ENCODE measurements at regions not wholly inside any gene's neighbourhood (a gene's known extent, or its start where the extent isn't known, plus 50 kb on each side); places are given as distances from the start of the nearest gene placed in this dataset.

DNA sequence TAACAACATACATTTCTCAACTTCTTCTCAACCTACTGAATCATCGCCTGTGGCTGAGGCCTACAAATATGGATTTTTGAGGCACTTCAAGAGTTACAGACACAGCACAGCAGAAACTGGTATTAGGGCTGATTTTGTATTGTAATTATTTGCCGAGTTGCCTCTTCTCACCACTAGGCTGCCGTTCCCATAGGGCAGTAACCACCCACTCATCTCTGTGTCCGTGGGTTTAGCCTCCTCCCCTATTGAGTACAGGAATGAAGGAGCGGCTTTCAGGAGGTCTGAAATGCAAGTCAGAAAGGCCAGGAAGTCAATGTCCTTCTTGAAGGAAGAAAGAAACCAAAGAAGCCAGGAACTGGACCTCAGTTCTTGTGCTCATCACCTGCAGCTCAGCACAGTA, 220.8 kb downstream of the MTHFS start:
- DNase-seq, result no peak

DNA sequence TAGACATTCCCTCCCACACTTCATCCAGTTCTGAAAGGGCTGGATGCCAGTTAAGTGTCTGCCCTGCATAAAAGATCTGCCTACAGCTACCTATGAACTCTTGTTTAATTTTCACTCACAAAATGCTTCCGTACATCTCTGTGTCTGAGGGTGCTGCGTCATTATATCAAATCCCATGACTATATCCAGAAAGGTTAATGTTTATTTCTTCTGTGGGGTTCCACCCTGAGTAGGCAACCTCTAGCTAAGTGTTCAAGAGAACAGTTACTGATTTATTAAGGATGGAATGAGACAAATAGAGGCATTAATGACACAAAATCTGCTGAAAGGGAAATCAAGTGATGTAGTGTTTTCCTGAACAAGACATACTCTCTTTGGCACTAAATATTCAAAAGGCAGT, 220.2 kb downstream of the MTHFS start:
- no peak for DNase-seq

- no peak for DNase-seq
Observed at GRCh38 chr15:79677241-79677640, 219.6 kb downstream of the MTHFS start.

GRCh38 chr15:79678032-79678701, 218.6 kb downstream of the MTHFS start:
- DNase-seq, result no peak

DNA sequence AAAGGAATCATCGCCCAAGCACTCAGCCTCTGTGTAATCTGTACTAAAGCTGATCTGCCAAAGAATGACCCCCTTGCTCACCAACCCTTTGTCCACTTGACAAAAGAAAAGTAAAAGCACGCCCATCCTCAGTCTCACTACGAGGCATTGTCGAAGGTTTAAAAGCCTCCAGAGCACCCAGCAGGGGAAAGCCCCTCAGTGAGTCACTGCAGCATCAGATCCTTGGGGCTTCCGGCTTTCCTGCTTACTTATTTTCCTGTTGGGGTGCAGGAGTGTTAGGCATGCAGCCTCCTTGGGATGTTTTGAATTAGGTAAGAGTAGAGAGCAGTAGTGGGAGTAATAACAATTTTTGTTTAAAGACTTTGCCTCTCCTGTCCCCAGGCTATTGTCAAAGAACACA, 216.1 kb downstream of the MTHFS start:
- DNase-seq, result no peak

DNA sequence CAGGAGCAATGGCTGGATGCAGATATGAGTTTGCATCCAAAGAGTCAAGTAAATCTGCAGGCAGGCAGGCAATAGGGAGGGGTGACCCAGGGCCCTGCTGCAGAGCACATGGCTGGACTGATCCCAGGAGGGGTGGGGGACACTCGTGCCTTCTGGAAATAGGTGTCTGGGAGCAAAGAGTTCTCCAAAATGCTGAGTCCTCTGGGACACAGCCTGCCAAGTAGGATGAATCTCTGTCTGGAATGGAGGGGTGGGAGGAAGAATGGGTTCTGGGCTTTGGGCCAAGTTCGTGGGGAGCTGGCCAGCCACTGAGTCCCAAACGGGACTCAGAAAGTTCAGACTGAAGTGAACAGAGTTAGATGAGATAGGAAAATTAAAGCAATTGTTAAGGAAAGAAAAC, 214.5 kb downstream of the MTHFS start:
- DNase-seq, result no peak

- DNase-seq, result no peak
Observed at GRCh38 chr15:79682851-79683288, 213.9 kb downstream of the MTHFS start.

DNA sequence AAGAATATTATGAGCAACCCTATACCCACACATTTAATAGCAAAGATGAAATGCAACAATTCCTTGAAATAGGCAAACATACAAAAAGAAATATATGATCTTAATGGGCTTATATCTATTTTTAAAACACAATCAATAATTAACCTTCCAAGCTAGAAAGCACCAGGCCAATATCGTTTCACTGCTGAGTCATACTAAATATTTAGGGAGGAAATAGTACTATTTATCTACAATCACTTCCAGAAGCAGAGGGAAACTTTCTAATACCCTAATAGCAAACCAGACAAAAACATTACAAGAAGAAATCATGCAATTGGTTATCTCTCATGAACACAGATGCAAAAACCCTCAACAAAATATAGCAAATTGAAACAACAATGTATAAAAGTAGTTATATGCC, 207.8 kb downstream of the MTHFS start:
- no peak for DNase-seq

- no peak for DNase-seq
Observed at GRCh38 chr15:79700951-79701480, 195.8 kb downstream of the MTHFS start.

- no peak for DNase-seq
Observed at GRCh38 chr15:79702621-79703020, 194.2 kb downstream of the MTHFS start.

DNA sequence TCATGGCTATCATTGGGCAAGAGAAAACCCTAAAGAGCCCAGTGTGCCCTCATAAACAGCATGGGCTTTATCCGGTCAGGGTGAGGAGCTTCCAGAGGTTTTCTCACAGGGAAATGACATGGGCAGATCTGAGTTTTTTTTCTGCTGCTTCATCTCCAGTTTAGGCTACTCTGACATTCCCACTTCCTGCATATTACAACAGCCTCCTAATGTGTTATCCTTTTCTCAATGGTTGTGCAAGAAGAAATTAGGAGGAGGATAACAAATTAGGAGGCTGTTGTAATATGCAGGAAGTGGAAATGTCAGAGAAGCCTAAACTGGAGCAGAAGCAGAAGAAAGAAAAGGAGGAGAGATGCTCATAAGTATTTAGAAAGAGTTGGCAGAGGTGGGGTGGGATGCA, 175.6 kb downstream of the MTHFS start:
- no peak for DNase-seq

GRCh38 chr15:79724312-79724711, 172.5 kb downstream of the MTHFS start:
- DNase-seq, result no peak

GRCh38 chr15:79724804-79725203, 172.0 kb downstream of the MTHFS start:
- DNase-seq, result no peak

- no peak for DNase-seq
Observed at GRCh38 chr15:79728867-79729266, 167.9 kb downstream of the MTHFS start.

GRCh38 chr15:79736435-79737000, 160.3 kb downstream of the MTHFS start:
- DNase-seq, result no peak

DNA sequence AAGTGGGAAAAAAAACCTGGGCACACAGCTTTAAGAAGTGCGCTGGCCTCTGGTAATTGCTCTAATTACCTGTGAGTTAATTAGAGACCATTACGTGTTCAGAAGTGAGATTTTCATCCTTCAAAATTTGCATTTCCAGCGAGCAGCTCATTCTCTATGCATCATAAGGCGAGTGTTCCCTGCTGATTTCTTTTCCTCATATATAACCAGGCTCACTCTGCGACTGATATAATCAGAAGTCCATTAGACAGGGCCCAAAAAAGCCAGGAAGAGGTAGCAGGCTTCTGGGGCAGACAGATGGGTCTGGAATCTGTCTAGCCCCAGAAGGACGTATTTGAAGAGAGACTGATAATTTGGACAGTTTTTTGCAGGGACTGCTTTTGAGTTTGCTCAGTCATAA, 158.7 kb downstream of the MTHFS start:
- DNase-seq, result no peak

DNA sequence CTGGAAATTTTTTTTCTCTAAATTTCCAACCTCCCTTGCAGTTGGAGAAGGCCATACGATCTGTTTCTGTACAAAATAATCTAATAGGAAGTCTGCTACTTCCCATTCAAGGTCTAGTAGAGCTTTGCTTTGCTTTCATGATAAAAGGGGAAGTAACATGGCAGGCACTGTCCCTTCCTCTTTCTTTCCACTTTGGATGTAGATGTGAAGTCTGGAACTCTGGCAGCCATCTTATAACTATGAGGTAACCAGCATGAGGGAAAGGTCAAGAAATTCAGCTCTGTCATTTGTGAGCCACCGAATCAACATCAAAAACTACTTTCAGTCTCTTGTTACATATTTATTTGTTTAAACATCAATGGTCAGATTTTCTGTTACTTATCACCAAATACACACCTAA, 156.3 kb downstream of the MTHFS start:
- DNase-seq, result no peak

GRCh38 chr15:79743032-79743431, 153.8 kb downstream of the MTHFS start:
- no peak for DNase-seq

GRCh38 chr15:79744485-79744884, 152.3 kb downstream of the MTHFS start:
- DNase-seq, result peak; percentile 2

DNA sequence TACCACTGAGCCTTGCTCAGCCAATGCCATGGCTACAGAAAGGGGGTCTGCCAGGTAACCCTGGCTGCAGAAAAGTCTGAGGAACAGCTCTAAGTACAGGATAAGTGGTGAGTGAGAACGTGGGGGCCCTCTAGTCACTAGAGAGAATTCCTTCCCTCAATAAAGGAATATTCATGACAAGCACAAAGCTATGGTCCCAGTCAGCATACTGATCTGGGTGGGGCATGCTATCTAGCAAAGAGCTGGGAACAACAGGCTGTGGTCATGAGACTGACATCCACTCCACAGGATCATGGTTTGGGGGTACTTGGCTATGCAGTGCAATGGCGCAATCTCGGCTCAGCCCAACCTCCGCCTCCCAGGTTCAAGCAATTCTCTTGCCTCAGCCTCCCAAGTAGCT, 140.4 kb downstream of the MTHFS start:
- no peak for DNase-seq

DNA sequence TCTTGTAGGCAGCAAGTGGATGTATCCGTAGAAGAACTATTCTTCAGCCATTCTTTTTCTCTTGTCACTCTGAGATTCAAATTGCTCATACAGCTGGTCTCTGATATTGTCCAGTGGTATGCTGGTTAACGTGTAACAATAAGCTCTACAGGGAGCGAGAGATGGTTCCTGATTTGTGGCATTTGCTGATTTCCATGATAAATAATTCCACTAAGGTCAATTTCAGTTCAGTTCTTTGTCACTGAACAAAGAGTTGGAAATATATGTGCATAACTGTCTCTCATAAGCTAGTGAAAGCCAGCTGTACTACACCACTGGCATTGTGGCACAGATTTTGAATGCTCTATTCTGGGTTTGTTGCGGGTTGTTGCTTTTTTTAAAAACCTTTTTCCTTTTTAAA, 131.7 kb downstream of the MTHFS start:
- DNase-seq, result no peak

- no peak for DNase-seq
Observed at GRCh38 chr15:79769069-79769481, 127.7 kb downstream of the MTHFS start.

GRCh38 chr15:79769933-79770759, 126.7 kb downstream of the MTHFS start:
- no peak for DNase-seq

DNA sequence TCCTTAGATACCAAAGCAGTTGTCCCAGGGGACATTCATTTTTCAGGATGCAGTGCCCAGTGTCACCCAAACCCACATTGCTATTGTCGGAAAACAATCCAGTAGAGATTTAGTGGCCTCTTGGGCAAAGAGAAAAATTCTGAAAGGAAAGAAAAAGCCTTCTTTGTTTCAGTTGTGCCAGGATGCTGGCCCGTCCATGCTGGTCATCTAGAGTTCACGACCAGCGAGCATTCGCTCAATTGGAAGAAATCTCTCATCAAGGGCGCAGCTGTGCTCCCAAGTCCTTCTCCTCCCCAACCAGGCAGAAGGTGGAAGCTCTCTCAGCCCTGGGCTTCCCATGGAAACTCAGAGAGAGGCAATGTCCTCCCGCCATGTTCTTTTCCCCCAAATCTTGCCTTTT, 123.7 kb downstream of the MTHFS start:
- no peak for DNase-seq
